Upper lobe of left lung (tissue), 6 donors: ENCODE measurements at regions not wholly inside any gene's neighbourhood (a gene's known extent, or its start where the extent isn't known, plus 50 kb on each side); places are given as distances from the start of the nearest gene placed in this dataset.

Experiments used
- ATAC-seq, 2 donors: fragments of 200-7000 bp; cut with Tn5 transposase; one replicate each; pipeline ENCODE4 v1.9.1; 2022; ENCODE audit warnings: mild to moderate bottlenecking in 2 of 2, moderate library complexity in 2 of 2; ENCODE audit not compliant: low FRiP score in 2 of 2
- DNase-seq, 2 donors: peaks; one replicate each; pipeline ENCODE4 v3.0.0-alpha.2; 2019 to 2020
- H3K27ac ChIP-seq, 4 donors: fragments of 200-600 bp; sonication (generic); one replicate each; pipeline ENCODE4 v1.5.1; 2016 to 2019
- H3K27me3 ChIP-seq, 4 donors: fragments of 200-600 bp; sonication (generic); one replicate each; pipeline ENCODE4 v1.5.1; 2017 to 2019
- H3K36me3 ChIP-seq, 4 donors: fragments of 200-600 bp; sonication (generic); one replicate each; pipeline ENCODE4 v1.5.1; 2016 to 2019
- H3K4me1 ChIP-seq, 4 donors: fragments of 200-600 bp; sonication (generic); one replicate each; pipeline ENCODE4 v1.5.1; 2018 to 2019
- H3K4me3 ChIP-seq, 4 donors: fragments of 200-600 bp; sonication (generic); one replicate each; pipeline ENCODE4 v1.5.1; 2017 to 2019; ENCODE audit warnings: mild to moderate bottlenecking in 2 of 4, moderate library complexity in 1 of 4
- H3K9me3 ChIP-seq, 4 donors: fragments of 200-600 bp; sonication (generic); one replicate each; pipeline ENCODE4 v1.5.1; 2018 to 2019
- EP300 ChIP-seq, 4 donors: sonication (generic); formaldehyde crosslinking; IDR thresholded peaks; one replicate each; pipeline ENCODE4 v1.5.1; 2017; ENCODE audit warnings: antibody characterized with exemption in 4 of 4, control low read depth in 2 of 4
- POLR2A ChIP-seq, 4 donors: fragments of 450-650 bp; IDR thresholded peaks; one replicate each; pipeline ENCODE4 v1.5.1; 2016 to 2017; ENCODE audit warnings: antibody characterized with exemption in 4 of 4, mild to moderate bottlenecking in 2 of 4
- POLR2AphosphoS5 ChIP-seq, 2 donors: sonication (generic); formaldehyde crosslinking; IDR thresholded peaks; one replicate each; pipeline ENCODE4 v1.5.1; 2017; ENCODE audit warnings: antibody characterized with exemption in 2 of 2
- WGBS, 2 donors: methylation state at CpG; one replicate each; pipeline ENCODE4 v1.1.5; 2017 to 2018; 5-methylcytosine and 5-hydroxymethylcytosine counted together
- TF ChIP-seq, protein P1 (sequence below), 6 experiments: fragments of 450-650 bp in 4 of 6; fragments of 200-600 bp in 2 of 6; sonication (generic) in 2 of 6; IDR thresholded peaks; one replicate each; pipeline ENCODE4 v1.5.1; 2016 to 2019; ENCODE audit warnings: antibody characterized with exemption in 6 of 6
- donor health status: DM: no; HTN: no; CAD: no; lungs with moderate emphysema.
- donor health status: DM: no; HTN: yes; CAD: no; lungs with severe emphysema.

- DNase-seq (no peak), ATAC-seq (no peak)
- Histone ChIP-seq H3K27me3 (no peaks in the 10 kb centered on the region), H3K4me3 (no peak overlapping the region), H3K36me3 (peaks cover 0 to 40% (median 2%) of the 10 kb centered on the region in 4 donors), H3K4me1 (no peaks in the 10 kb centered on the region), H3K9me3 (peaks cover 0 to 37% (median 23%) of the 10 kb centered on the region in 4 donors), H3K27ac (no peak overlapping the region)
- 88 to 95% methylated on average over 4 to 5 of the region's 5 CpGs for WGBS, 2 donors
- no peak for TF ChIP-seq POLR2AphosphoS5 (IDR thresholded peaks at IDR 0.05)
- no peak for TF ChIP-seq POLR2A (IDR thresholded peaks at IDR 0.05)
- TF ChIP-seq EP300 (IDR thresholded peaks at IDR 0.05), result no peak
- TF ChIP-seq, protein P1, sequence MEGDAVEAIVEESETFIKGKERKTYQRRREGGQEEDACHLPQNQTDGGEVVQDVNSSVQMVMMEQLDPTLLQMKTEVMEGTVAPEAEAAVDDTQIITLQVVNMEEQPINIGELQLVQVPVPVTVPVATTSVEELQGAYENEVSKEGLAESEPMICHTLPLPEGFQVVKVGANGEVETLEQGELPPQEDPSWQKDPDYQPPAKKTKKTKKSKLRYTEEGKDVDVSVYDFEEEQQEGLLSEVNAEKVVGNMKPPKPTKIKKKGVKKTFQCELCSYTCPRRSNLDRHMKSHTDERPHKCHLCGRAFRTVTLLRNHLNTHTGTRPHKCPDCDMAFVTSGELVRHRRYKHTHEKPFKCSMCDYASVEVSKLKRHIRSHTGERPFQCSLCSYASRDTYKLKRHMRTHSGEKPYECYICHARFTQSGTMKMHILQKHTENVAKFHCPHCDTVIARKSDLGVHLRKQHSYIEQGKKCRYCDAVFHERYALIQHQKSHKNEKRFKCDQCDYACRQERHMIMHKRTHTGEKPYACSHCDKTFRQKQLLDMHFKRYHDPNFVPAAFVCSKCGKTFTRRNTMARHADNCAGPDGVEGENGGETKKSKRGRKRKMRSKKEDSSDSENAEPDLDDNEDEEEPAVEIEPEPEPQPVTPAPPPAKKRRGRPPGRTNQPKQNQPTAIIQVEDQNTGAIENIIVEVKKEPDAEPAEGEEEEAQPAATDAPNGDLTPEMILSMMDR (IDR thresholded peaks at IDR 0.05), result no peak
Measured at GRCh38 chr19:27734496-27735220, 1478.3 kb downstream of the UQCRFS1 start.

DNA sequence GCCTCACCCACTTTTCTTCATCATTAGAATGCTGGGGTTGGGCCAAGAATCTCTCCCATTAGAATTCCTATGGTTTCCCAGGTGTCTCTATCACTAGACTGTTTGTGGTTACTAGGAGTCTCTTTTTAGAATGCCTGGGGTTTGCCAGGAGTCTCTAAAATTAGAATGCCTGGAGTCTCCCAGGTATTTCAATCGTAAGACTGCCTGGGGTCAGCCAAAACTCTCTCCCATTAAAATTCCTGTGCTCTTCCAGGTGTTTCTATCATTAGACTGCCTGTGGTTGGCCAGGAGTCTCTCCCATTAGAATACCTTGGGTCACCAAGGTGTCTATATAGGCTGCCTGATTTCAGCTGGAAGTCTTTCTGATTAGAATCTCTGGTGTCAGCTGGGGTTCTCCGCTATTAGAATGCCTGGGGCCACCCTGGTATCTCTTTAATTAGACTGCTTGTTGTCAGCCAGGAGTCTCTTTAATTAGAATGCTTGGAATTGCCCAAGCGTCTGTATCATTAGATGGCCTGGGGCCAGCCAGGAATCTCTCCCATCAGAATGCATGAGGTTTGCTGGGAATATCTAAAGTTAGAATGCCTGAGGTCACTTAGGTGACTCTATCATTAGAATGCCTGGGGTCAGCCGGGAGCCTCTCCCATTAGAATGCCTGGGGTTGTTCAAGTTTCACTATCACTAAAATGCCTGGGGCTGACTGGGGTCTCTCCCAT lies 1479.2 kb downstream of the UQCRFS1 start:
- WGBS, 2 donors, result 86 to 94% methylated on average over 2 to 4 of the region's 4 CpGs
- Histone ChIP-seq H3K36me3 (peaks cover 0 to 44% (median 2%) of the 10 kb centered on the region in 4 donors), H3K4me3 (no peak overlapping the region), H3K9me3 (peaks cover 9 to 38% (median 27%) of the 10 kb centered on the region in 4 donors), H3K27me3 (no peaks in the 10 kb centered on the region), H3K27ac (no peak overlapping the region), H3K4me1 (no peaks in the 10 kb centered on the region)
- ATAC-seq, result no peak
- TF ChIP-seq POLR2A (IDR thresholded peaks at IDR 0.05) (no peak), EP300 (IDR thresholded peaks at IDR 0.05) (no peak), POLR2AphosphoS5 (IDR thresholded peaks at IDR 0.05) (no peak)
- TF ChIP-seq, protein P1 (IDR thresholded peaks at IDR 0.05), result no peak
- DNase-seq, result no peak

DNA sequence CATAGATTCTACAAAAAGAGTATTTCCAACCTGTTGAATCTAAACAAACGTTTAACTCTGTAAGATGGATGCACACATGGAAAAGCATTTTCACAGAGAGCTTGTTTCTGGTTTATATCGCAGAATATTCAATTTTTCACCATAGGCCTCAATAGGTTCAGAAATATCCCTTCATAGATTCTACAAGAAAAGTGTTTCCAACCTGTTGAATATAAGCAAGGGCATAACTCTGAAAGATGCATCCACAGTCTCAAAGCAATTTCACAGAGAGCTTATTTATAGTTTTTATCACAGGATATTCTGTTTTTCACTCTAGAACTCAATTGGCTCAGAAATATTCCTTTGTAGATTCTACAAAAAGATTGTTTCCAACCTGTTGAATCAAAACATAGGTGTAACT lies 1483.6 kb downstream of the UQCRFS1 start:
- H3K27me3 ChIP-seq, result no peaks in the 10 kb centered on the region
- peaks cover 0 to 29% (median 0%) of the 10 kb centered on the region in 4 donors for H3K36me3 ChIP-seq
- H3K9me3 ChIP-seq, result peaks cover 14 to 66% (median 53%) of the 10 kb centered on the region in 4 donors
- H3K4me3 ChIP-seq, result no peak overlapping the region
- DNase-seq, result no peak
- 79 to 84% methylated on average over 2 of the region's 2 CpGs for WGBS, 2 donors
- H3K27ac ChIP-seq, result no peak overlapping the region
- no peaks in the 10 kb centered on the region for H3K4me1 ChIP-seq
- TF ChIP-seq, protein P1 (IDR thresholded peaks at IDR 0.05), result no peak
- TF ChIP-seq POLR2AphosphoS5 (IDR thresholded peaks at IDR 0.05) (no peak), POLR2A (IDR thresholded peaks at IDR 0.05) (no peak), EP300 (IDR thresholded peaks at IDR 0.05) (no peak)
- no peak for ATAC-seq

GRCh38 chr19:27722625-27723024 lies 1490.3 kb downstream of the UQCRFS1 start:
- no peak for TF ChIP-seq EP300 (IDR thresholded peaks at IDR 0.05)
- no peak for TF ChIP-seq POLR2AphosphoS5 (IDR thresholded peaks at IDR 0.05)
- TF ChIP-seq, protein P1 (IDR thresholded peaks at IDR 0.05), result no peak
- TF ChIP-seq POLR2A (IDR thresholded peaks at IDR 0.05), result no peak
- 70 to 75% methylated on average over 4 of the region's 4 CpGs for WGBS, 2 donors
- Histone ChIP-seq H3K27ac (no peak overlapping the region), H3K4me3 (no peak overlapping the region), H3K9me3 (peaks cover 10 to 72% (median 48%) of the 10 kb centered on the region in 4 donors), H3K36me3 (no peaks in the 10 kb centered on the region), H3K27me3 (no peaks in the 10 kb centered on the region), H3K4me1 (no peaks in the 10 kb centered on the region)
- DNase-seq (no peak), ATAC-seq (no peak)
